GM12891 (cell line): ENCODE measurements at regions not wholly inside any gene's neighbourhood (a gene's known extent, or its start where the extent isn't known, plus 50 kb on each side); places are given as distances from the start of the nearest gene placed in this dataset.

Experiments
- PAX5 ChIP-seq: IDR thresholded peaks from 2 replicates; pipeline ENCODE4 v1.6.1; 2011; ENCODE audit warnings: low read length, moderate library complexity, mild to moderate bottlenecking; ENCODE audit not compliant: insufficient read depth, severe bottlenecking
- POLR2A ChIP-seq: IDR thresholded peaks from 2 replicates; pipeline ENCODE4 v1.6.1; 2011; ENCODE audit warnings: low read depth, low read length, control low read depth
- POLR2AphosphoS5 ChIP-seq: IDR thresholded peaks from 2 replicates; pipeline ENCODE4 v1.6.1; 2011; ENCODE audit warnings: low read depth, low read length, control low read depth
- POU2F2 ChIP-seq: IDR thresholded peaks from 2 replicates; pipeline ENCODE4 v1.6.1; 2011; ENCODE audit warnings: low read depth, mild to moderate bottlenecking, control low read depth, low read length, moderate library complexity
- SPI1 ChIP-seq: IDR thresholded peaks from 2 replicates; pipeline ENCODE4 v1.6.1; 2011; ENCODE audit warnings: low read depth, low read length, control low read depth
- TAF1 ChIP-seq: IDR thresholded peaks from 2 replicates; pipeline ENCODE4 v1.6.1; 2011; ENCODE audit warnings: low read depth, low read length, control low read depth

DNA sequence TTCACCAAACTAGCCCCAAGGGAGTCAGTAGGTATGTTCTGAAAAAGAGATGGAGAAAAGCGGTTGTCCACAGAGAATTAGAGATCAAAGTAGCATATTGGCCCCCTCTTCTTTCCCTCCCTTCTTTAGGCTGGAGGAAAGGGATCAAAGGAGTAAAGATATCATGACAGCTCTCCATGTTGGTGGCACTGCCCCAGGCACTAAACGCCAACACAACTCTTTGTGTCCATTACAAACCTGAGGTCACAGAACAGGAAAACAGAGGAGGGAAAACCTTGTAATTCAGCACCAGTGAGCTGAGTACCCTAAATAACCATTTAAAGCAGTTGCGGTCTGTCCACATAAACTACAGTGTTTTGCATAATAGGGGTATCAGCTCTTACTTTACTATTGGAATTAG, 113.0 kb upstream of the TFAP2D start:
- TF ChIP-seq POLR2A (no peak), POLR2AphosphoS5 (no peak), SPI1 (no peak), TAF1 (no peak), POU2F2 (no peak), PAX5 (no peak)
